GM18951 (cell line): ENCODE measurements at regions not wholly inside any gene's neighbourhood (a gene's known extent, or its start where the extent isn't known, plus 50 kb on each side); places are given as distances from the start of the nearest gene placed in this dataset.

ENCODE experiments used
- POLR2A ChIP-seq: IDR thresholded peaks from 4 replicates; pipeline ENCODE4 v1.6.1; 2011; ENCODE audit warnings: mild to moderate bottlenecking; ENCODE audit not compliant: insufficient read length, insufficient read depth; ENCODE audit errors: extremely low read depth
- in situ Hi-C: fragments of 300-500 bp; cut with MboI; formaldehyde crosslinking; loops from one replicate; pipeline ENCODE4 v1.12.0; 2022; ENCODE audit warnings: low sequenced_read_pairs, mixed read lengths, inconsistent platforms; ENCODE audit not compliant: unreplicated experiment

DNA sequence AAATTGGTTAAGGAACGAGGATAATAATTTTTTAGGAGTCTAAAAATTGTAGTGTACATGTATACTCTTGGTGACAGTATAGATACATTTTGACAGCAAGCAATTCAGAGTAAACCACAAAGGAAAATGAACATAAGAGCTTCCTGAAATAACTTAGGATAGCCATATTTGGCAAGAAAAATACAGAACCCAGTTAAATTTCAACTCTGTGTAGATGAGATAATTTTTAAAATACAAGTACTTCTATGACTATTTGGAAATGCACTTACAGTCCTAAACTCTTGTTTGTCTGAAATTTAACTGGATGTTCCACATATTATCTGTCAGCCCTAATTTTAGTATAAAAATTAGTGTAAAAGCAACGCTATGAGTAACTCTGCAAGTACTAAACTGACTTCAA is 124.4 kb upstream of the PCDH18 start:
- in situ Hi-C loops = no loop called here
- TF ChIP-seq POLR2A = no peak

DNA sequence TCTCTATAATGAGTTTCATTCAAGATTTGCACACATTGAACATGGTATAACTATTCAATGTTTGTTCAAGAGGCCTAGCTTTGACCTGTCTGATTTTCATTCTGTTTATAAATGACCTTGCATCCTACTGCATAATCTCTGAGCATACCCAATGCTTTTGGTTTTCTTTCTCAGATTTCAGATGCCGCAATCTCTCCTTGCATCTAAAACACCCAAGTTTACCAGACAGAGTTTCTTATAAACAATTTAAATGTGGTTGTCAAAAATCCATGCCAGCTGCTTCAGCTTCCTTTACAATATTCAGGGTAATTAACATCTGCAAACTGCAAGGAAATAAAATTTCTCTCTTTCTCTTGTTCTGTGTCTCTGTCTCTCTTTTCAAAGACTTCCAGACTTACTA is 123.0 kb upstream of the PCDH18 start:
- no peak for TF ChIP-seq POLR2A
- in situ Hi-C loops = no loop called here

DNA sequence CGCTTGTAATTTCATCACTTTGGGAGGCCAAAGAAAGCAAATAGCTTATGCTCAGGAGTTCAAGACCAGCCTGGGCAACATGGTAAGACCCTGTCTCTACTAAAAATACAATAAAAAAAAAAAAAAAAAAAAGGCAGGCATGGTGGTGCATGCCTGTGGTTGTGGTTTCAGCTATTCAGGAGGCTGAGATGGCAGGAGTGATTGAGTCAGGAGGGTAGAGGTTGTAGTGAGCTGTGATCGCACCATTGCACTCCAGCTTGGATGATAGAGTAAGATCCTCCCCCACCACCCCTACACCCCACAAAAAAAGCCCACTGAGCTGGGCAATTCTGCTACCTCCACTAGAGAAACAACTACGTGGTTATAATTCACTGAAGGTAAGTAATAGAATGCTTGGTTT is 118.8 kb upstream of the PCDH18 start:
- in situ Hi-C loops = no loop called here
- no peak for TF ChIP-seq POLR2A

DNA sequence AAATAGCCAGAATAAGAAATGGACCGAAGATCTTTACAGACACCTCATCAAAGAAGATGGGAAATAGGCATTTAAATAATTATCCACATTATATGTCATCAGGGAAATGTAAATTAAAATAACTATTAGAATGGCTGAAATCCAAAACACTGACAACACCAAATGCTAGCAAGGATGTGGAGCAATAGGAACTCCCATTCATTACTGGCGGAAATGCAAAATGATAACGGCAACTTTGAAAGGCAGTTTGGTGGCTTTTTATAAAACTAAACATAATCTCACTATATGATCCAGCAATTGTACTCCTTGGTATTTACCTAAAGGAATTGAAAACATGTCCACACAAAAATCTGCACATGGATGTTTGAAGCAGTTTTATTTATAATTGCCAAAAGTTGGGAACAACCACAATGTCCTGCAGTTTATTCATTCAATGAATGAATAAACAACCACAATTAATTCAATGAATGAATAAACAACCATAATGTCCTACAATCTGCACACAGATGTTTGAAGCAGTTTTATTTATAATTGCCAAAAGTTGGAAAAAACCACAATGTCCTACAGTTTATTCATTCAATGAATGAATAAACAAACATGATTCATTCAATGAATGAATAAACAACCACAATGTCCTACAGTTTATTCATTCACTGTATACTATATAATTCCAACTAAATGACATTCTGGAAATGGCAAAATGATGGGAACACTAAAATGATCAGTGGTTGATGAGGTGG is 117.6 kb upstream of the PCDH18 start:
- in situ Hi-C loops = no loop called here
- no peak for TF ChIP-seq POLR2A

DNA sequence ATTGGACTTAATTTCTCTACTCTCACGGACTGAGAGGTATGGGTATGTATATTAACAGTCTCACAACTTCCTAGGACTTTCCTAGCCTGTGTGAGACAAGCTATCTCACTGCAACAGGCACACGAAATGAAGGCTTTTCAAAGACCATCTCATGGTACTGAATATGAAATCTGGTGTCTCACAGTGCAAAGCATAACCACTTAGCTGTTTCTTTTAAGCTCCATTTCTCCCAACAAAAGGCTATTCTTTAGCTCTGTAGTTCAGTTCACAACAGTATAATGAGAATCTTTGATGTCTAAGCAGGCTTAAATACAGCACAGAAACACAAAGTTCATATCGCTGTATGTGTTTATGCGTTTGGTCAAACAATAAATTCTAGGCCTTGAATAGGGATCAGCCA is 116.2 kb upstream of the PCDH18 start:
- in situ Hi-C loops = no loop called here
- no peak for TF ChIP-seq POLR2A

DNA sequence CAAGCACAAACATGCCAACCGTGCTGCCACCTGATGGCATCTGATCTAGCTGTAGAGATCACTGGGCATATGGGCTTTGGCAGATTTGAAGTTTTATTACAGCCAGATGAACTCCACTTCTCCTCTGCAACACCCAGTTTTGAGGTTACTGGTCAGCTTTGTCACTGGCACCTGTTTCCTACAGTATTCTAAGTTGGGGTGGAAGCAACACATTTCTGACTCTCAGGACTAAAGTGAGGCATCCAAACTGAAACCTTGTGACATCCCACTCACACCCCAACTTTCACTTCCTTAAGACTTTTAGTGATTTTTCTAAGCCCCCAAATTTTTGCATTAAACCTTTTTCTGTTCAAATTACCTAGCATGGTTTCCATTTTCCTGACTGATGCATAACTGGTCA is 115.1 kb upstream of the PCDH18 start:
- no peak for TF ChIP-seq POLR2A
- in situ Hi-C loops = no loop called here

DNA sequence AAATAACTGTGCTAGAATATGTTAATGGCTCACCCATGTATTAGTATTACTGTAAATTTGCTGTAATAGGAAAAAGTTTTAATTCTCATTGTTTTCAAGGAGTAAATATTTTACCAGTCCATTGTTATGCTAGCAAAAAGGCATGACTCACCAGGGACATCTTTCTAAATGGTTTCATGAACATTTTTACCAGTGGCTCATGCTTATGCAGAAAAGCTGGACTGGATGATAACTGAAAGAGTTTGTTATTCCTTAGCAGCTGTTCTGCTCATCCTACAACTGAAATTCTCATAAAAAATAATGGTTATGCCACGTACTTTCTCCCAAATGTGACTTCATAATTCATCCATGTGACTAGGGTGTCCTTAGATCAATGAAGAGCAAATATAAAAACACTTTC is 111.9 kb upstream of the PCDH18 start:
- TF ChIP-seq POLR2A = no peak
- in situ Hi-C loops = no loop called here

DNA sequence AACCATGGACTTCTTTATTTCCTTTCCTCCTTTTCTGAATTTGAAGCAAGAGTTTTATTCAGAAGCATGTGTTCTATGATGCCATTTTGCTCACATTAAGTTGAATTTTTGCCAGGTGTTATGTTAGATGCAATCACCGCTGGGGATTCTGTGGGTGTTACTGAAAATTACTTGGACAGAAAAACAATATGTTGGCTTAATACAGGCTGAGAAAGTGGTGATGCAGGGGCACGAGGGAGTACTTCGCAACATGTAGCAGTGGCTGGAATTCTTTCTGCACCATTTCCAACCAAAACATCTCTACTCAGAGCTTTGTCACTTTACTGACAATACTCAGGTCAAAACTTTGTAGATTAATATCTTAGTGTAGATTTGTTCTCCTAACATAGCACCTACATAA is 109.2 kb upstream of the PCDH18 start:
- no peak for TF ChIP-seq POLR2A
- in situ Hi-C loops = no loop called here

DNA sequence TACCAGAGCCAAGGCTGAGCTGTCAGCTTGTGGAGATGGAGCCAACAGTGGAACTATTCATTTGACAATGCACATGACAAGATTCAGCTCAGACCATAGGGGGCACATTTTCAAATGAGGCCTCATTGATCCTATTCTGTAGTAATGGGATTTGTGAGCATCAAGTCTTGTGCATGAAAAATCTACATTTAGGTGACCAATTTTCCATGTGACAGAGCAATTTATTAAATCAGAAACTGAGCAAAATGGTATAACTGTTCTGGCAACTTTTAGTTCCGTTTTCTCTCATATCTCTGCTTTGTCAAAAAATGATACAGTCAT is 108.5 kb upstream of the PCDH18 start:
- in situ Hi-C loops = no loop called here
- no peak for TF ChIP-seq POLR2A

DNA sequence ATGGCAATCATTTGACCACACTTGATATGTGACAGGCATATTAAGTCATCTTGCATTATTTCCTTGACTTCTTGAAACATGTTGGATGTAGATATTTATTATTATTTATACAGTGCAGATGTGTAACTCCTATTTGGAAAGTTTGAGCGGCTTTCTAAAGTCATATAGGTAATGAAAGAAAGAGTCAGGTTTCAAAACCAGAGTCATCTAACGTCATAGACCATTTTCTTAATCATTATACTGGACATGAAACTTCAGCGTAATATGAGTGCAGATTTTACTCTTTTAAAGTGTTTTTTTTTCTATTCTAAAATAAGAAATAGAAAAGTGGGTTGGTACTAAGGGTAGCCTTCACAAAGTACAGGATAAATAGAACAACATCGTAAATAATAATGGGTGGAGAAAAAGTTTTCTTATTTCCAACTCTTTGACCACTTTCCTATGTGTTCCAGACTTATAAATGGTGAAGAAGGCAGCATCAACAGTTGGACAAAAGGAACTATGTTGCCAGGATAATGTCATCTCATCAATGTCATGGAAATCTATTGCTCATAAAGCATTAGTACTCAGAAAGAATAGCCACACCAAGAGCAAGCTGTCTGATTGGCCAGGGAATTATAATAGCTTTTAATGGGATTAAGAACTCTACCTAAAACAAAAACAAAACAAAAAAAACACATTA is 108.0 kb upstream of the PCDH18 start:
- in situ Hi-C loops = no loop called here
- no peak for TF ChIP-seq POLR2A

DNA sequence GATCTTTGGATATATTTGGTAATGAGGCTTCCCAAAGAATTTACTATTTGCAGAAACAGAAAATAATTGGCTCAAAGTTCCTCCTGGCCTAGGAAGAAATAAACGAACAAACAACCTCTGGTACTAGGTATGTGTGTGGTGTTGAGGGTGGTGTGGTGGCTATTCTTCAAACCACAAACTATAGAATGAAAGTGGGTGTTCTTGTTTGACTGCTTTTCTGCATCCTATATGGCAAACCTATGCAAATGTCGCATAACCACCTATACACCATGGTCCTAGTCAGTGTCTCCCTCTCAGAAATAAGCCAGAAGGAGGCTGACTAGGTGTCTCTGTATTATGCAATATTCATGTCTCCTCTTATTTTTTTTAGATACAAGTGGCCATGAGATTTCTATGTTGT is 106.6 kb upstream of the PCDH18 start:
- in situ Hi-C loops = no loop called here
- TF ChIP-seq POLR2A = no peak

DNA sequence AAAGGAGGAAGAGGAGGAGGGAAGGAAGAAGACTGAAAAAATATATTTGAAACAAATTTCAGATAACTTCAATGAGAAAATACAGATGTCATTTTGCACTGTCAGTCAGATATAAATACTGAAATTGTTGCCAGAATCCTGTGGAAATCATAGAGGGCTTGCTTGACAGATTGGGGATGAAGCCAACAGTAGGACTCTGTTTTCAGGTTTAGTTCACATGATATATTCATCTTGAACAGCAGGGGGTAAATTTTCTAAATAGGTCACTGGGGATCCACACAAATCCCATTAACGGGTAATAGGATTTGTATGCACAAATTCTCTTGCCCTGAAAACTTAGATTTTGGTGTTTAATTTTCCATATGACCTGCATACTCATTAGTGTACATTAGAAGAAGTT is 103.3 kb upstream of the PCDH18 start:
- no peak for TF ChIP-seq POLR2A
- in situ Hi-C loops = no loop called here

DNA sequence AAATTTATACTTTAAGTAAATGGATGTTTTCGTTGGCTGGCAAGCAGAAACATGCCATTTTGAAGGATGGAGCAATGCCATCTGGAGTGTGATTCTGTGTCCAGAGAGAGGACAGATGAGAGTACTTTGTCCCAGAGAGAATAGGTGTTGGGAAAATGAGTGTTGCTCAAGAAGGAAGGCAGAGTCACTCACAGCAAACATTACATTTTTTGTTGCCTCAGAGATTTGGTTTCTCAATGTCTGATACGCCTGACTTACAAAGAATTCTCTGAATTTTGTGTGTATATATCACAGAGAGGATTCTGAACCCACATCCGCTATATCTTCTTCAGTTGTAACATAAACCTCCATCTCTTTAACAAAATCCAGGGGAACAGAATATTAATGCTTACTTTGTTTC is 102.8 kb upstream of the PCDH18 start:
- in situ Hi-C loops = no loop called here
- TF ChIP-seq POLR2A = no peak

DNA sequence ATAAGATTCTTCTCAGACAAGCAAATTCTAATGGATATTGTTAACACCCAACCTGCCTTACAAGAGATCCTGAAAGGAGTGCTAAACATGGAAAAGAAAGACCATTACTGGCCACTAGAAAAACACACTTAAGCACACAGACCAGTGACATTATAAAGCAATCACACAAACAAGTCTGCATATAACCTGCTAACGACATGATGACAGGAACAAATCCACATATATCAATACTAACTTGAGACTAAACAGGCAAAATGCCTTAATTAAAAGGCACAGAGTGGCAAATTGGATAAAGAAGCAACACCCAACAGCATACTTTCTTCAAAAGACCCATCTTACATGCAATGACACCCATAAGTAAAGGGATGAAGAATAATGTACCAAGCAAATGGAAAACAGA is 100.5 kb upstream of the PCDH18 start:
- in situ Hi-C loops = no loop called here
- no peak for TF ChIP-seq POLR2A
